ENCODE measurements at regions not wholly inside any gene's neighbourhood (a gene's known extent, or its start where the extent isn't known, plus 50 kb on each side); places are given as distances from the start of the nearest gene placed in this dataset.

- TF ChIP-seq, protein P1, sequence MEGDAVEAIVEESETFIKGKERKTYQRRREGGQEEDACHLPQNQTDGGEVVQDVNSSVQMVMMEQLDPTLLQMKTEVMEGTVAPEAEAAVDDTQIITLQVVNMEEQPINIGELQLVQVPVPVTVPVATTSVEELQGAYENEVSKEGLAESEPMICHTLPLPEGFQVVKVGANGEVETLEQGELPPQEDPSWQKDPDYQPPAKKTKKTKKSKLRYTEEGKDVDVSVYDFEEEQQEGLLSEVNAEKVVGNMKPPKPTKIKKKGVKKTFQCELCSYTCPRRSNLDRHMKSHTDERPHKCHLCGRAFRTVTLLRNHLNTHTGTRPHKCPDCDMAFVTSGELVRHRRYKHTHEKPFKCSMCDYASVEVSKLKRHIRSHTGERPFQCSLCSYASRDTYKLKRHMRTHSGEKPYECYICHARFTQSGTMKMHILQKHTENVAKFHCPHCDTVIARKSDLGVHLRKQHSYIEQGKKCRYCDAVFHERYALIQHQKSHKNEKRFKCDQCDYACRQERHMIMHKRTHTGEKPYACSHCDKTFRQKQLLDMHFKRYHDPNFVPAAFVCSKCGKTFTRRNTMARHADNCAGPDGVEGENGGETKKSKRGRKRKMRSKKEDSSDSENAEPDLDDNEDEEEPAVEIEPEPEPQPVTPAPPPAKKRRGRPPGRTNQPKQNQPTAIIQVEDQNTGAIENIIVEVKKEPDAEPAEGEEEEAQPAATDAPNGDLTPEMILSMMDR (IDR thresholded peaks at IDR 0.05), result no peak
- no peak for TF ChIP-seq POLR2A (IDR thresholded peaks at IDR 0.05)
Observed at GRCh38 chr15:85280203-85280602, 100.2 kb upstream of the AKAP13 start.

Measured in thyroid gland (tissue), 4 donors.